ENCODE measurements at regions not wholly inside any gene's neighbourhood (a gene's known extent, or its start where the extent isn't known, plus 50 kb on each side); places are given as distances from the start of the nearest gene placed in this dataset.

DNA sequence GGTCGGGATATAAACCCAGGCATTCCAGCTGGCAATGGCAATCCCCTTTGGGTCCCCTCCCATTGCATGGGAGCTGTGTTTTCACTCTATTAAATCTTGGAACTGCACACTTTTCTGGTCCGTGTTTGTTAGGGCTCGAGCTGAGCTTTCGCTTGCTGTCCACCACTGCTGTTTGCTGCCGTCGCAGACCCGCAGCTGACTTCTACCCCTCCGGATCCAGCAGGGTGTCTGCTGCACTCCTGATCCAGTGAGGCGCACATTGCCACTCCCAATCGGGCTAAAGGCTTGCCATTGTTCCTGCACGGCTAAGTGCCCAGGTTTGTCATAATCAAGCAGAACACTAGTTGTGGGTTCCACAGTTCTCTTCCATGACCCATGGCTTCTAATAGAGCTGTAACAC, 1322.1 kb downstream of the ADGRL3 start:
- Histone ChIP-seq H3K27ac (no peak overlapping the region), H3K9me3 (peaks cover 0 to 31% (median 9%) of the 10 kb centered on the region in 8 donors), H3K36me3 (no peaks in the 10 kb centered on the region), H3K4me1 (no peaks in the 10 kb centered on the region), H3K27me3 (replicated peaks in 1 of 7) (no peaks in the 10 kb centered on the region), H3K4me3 (no peak overlapping the region)
- intact Hi-C loops (cut with DNase I; ENCODE audit: low total_unique reads) = no loop called here
- no peak for TF ChIP-seq POLR2A (IDR thresholded peaks at IDR 0.05)
- TF ChIP-seq CTCF (IDR thresholded peaks at IDR 0.05 in 8 of 11, conservative IDR thresholded peaks at IDR 0.05 in 3 of 11) = no peak
- TF ChIP-seq POLR2AphosphoS5 (IDR thresholded peaks at IDR 0.05) = no peak
- DNase-seq = no peak
- 81 to 95% (median 87%) methylated on average over 10 to 11 of the region's 11 CpGs for WGBS, 5 donors

- H3K36me3 ChIP-seq = no peaks in the 10 kb centered on the region
- TF ChIP-seq POLR2A (IDR thresholded peaks at IDR 0.05) = no peak
- TF ChIP-seq CTCF (IDR thresholded peaks at IDR 0.05 in 8 of 11, conservative IDR thresholded peaks at IDR 0.05 in 3 of 11) = no peak
- TF ChIP-seq POLR2AphosphoS5 (IDR thresholded peaks at IDR 0.05) = no peak
- peaks cover 0 to 4% (median 0%) of the 10 kb centered on the region in 8 donors for H3K9me3 ChIP-seq
- WGBS, 5 donors = 18 to 31% (median 27%) methylated on average over 1 of the region's 1 CpG
- H3K4me3 ChIP-seq = no peak overlapping the region
- intact Hi-C loops (cut with DNase I; ENCODE audit: low total_unique reads) = no loop called here
- H3K27ac ChIP-seq = no peak overlapping the region
- no peaks in the 10 kb centered on the region for H3K27me3 ChIP-seq (replicated peaks in 1 of 7)
- H3K4me1 ChIP-seq = no peaks in the 10 kb centered on the region
- DNase-seq = no peak
These were observed 1317.6 kb downstream of the ADGRL3 start for GRCh38 chr4:62517716-62518115.

DNA sequence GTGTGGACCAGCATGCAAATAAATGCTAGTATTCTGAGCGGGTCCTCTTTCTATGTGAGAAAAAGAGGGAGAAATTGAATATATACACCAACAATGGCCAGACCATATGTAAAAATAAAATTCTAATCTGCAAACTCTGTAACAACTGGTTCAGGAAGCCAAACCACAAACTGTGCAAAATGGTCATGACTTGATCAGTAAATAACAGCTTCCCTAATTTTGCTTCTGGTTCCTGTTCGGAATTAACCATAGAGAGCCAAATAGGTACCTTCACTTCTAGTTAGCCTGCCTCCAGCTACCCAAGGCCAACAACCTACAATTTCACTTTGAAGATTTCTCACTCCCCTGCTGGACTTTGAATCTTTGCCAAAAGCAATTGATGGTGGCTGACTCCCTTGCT, 1313.2 kb downstream of the ADGRL3 start:
- H3K27me3 ChIP-seq (replicated peaks in 1 of 7) = no peaks in the 10 kb centered on the region
- peaks cover 0 to 8% (median 0%) of the 10 kb centered on the region in 8 donors for H3K9me3 ChIP-seq
- H3K27ac ChIP-seq = no peak overlapping the region
- WGBS, 5 donors = 24 to 49% (median 34%) methylated on average over 2 of the region's 2 CpGs
- intact Hi-C loops (cut with DNase I; ENCODE audit: low total_unique reads) = no loop called here
- DNase-seq = no peak
- no peaks in the 10 kb centered on the region for H3K36me3 ChIP-seq
- H3K4me1 ChIP-seq = no peaks in the 10 kb centered on the region
- no peak for TF ChIP-seq CTCF (IDR thresholded peaks at IDR 0.05 in 8 of 11, conservative IDR thresholded peaks at IDR 0.05 in 3 of 11)
- no peak for TF ChIP-seq POLR2A (IDR thresholded peaks at IDR 0.05)
- TF ChIP-seq POLR2AphosphoS5 (IDR thresholded peaks at IDR 0.05) = no peak
- no peak overlapping the region for H3K4me3 ChIP-seq

- DNase-seq = no peak
- Histone ChIP-seq H3K4me1 (no peaks in the 10 kb centered on the region), H3K9me3 (peaks cover 0 to 8% (median 0%) of the 10 kb centered on the region in 8 donors), H3K27me3 (replicated peaks in 1 of 7) (no peaks in the 10 kb centered on the region), H3K27ac (no peak overlapping the region), H3K4me3 (no peak overlapping the region), H3K36me3 (no peaks in the 10 kb centered on the region)
- intact Hi-C loops (cut with DNase I; ENCODE audit: low total_unique reads) = no loop called here
- WGBS, 5 donors = 65 to 80% (median 73%) methylated on average over 3 of the region's 3 CpGs
- TF ChIP-seq POLR2A (IDR thresholded peaks at IDR 0.05) (no peak), CTCF (IDR thresholded peaks at IDR 0.05 in 8 of 11, conservative IDR thresholded peaks at IDR 0.05 in 3 of 11) (no peak), POLR2AphosphoS5 (IDR thresholded peaks at IDR 0.05) (no peak)
These were observed 1312.1 kb downstream of the ADGRL3 start for GRCh38 chr4:62512271-62512670.
